PC-3 (cell line): ENCODE measurements at regions not wholly inside any gene's neighbourhood (a gene's known extent, or its start where the extent isn't known, plus 50 kb on each side); places are given as distances from the start of the nearest gene placed in this dataset.

Experiments used
- EZH2phosphoT487 ChIP-seq: fragments of 300-600 bp; sonication (generic); IDR thresholded peaks from 2 replicates; pipeline ENCODE4 v1.6.1; 2018; ENCODE audit warnings: mild to moderate bottlenecking, antibody characterized with exemption, low read length, borderline replicate concordance
- TF ChIP-seq, protein P1 (sequence below): fragments of 300-600 bp; sonication (generic); conservative IDR thresholded peaks from 2 replicates; pipeline ENCODE4 v1.5.1; 2017; ENCODE audit warnings: antibody characterized with exemption, low read depth, mild to moderate bottlenecking, low read length

DNA sequence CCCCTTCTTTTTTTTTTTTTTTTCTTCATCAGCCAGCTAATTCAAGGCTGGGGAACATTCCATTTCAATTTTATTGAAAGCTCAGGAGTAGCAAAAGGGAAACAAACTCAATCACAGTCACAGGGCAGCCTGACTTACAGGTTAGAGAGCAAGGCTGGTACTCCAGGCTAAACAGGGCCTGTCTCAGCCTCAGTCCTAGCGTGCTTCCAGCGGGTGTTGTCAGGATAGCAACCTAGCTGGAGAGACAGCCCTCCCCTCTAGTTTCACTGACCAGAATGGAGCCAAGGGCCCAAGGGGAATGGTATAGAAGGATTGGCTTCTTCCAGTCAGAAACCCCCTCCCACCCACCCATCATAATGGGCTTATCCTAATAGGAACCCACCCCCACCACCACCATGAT, 132.9 kb downstream of the PXDC1 start:
- TF ChIP-seq, protein P1, sequence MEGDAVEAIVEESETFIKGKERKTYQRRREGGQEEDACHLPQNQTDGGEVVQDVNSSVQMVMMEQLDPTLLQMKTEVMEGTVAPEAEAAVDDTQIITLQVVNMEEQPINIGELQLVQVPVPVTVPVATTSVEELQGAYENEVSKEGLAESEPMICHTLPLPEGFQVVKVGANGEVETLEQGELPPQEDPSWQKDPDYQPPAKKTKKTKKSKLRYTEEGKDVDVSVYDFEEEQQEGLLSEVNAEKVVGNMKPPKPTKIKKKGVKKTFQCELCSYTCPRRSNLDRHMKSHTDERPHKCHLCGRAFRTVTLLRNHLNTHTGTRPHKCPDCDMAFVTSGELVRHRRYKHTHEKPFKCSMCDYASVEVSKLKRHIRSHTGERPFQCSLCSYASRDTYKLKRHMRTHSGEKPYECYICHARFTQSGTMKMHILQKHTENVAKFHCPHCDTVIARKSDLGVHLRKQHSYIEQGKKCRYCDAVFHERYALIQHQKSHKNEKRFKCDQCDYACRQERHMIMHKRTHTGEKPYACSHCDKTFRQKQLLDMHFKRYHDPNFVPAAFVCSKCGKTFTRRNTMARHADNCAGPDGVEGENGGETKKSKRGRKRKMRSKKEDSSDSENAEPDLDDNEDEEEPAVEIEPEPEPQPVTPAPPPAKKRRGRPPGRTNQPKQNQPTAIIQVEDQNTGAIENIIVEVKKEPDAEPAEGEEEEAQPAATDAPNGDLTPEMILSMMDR: no peak
- no peak for TF ChIP-seq EZH2phosphoT487
